ENCODE measurements at regions not wholly inside any gene's neighbourhood (a gene's known extent, or its start where the extent isn't known, plus 50 kb on each side); places are given as distances from the start of the nearest gene placed in this dataset.

DNA sequence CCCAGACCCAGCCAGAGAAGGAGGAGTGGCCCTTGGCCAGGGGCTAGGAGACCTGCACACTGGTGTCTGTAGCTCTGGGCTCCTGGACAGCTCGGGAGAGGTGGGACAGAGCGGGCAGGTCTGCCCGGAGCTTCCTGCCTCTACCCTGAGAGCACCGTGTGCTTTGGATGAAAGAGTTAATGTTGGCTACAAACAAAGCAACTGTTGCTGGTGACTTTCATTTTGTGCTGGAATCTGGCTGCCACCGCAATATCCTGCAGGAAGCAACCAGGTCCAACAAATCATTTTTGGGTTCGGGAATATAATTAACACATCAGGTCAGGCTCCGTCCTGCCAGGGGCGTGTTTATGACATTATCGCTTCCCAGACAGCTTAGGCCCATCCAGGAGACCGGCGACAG is 441.8 kb upstream of the MKI67 start:
- H3K9ac ChIP-seq (ENCODE audit: low read length), result no peak overlapping the region
- H3K79me2 ChIP-seq (ENCODE audit: insufficient read depth, low read length), result no peaks in the 10 kb centered on the region
- H4K20me1 ChIP-seq (ENCODE audit: insufficient read depth, low read length), result no peaks in the 10 kb centered on the region
- H3K36me3 ChIP-seq (ENCODE audit: insufficient read depth, low read length), result no peaks in the 10 kb centered on the region
- H3K27me3 ChIP-seq (ENCODE audit: insufficient read depth, low read length), result 0 out of 2 replicates have a peak, but pooled peaks cover 3% of the 10 kb centered on the region
- no peaks in the 10 kb centered on the region for H3K9me2 ChIP-seq (ENCODE audit: low read depth, low read length)
- no peak overlapping the region for H3K4me2 ChIP-seq (ENCODE audit: low read length)
- no peak overlapping the region for H3K4me3 ChIP-seq (ENCODE audit: low read depth, low read length, poor library complexity, severe bottlenecking)
- no peaks in the 10 kb centered on the region for H3K4me1 ChIP-seq (ENCODE audit: insufficient read depth, low read length, severe bottlenecking)
- TF ChIP-seq, protein P1, sequence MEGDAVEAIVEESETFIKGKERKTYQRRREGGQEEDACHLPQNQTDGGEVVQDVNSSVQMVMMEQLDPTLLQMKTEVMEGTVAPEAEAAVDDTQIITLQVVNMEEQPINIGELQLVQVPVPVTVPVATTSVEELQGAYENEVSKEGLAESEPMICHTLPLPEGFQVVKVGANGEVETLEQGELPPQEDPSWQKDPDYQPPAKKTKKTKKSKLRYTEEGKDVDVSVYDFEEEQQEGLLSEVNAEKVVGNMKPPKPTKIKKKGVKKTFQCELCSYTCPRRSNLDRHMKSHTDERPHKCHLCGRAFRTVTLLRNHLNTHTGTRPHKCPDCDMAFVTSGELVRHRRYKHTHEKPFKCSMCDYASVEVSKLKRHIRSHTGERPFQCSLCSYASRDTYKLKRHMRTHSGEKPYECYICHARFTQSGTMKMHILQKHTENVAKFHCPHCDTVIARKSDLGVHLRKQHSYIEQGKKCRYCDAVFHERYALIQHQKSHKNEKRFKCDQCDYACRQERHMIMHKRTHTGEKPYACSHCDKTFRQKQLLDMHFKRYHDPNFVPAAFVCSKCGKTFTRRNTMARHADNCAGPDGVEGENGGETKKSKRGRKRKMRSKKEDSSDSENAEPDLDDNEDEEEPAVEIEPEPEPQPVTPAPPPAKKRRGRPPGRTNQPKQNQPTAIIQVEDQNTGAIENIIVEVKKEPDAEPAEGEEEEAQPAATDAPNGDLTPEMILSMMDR (IDR thresholded peaks at IDR 0.05; ENCODE audit: low read length), result no peak
- no peak for TF ChIP-seq EZH2 (IDR thresholded peaks at IDR 0.05; ENCODE audit: borderline replicate concordance, low read length)
- no peak overlapping the region for H3K27ac ChIP-seq (ENCODE audit: low read depth, low read length, poor library complexity, severe bottlenecking)
- H3K9me3 ChIP-seq (ENCODE audit: low read length), result no peaks in the 10 kb centered on the region
- no peak overlapping the region for H2AFZ ChIP-seq (ENCODE audit: low read length)
- no peaks in the 10 kb centered on the region for H3F3A ChIP-seq (ENCODE audit: insufficient read depth, low read length)

DNA sequence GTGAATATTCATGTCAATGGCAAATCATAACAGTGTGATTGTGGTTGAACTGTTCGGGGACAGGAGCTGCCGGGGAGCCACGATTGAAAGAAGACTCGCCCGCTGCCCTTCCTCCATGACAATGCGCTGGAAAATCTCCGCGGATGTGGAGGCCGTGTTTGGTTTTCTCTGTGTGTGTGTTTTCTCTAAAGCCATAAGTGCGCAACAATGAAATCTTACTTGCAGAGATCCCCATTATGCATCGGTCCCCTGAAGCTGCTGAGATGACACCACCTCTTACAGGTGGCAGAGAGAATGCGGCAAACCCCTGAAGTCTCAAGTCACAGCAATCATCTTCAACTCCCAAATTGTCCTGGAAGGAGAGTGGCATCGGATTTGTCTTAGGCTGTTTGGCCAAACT is 442.3 kb upstream of the MKI67 start:
- Histone ChIP-seq H3F3A (ENCODE audit: insufficient read depth, low read length) (no peaks in the 10 kb centered on the region), H3K9me3 (ENCODE audit: low read length) (no peaks in the 10 kb centered on the region), H3K27me3 (ENCODE audit: insufficient read depth, low read length) (0 out of 2 replicates have a peak, but pooled peaks cover 3% of the 10 kb centered on the region), H3K4me3 (ENCODE audit: low read depth, low read length, poor library complexity, severe bottlenecking) (no peak overlapping the region), H3K9ac (ENCODE audit: low read length) (no peak overlapping the region), H3K79me2 (ENCODE audit: insufficient read depth, low read length) (no peaks in the 10 kb centered on the region), H3K4me2 (ENCODE audit: low read length) (no peak overlapping the region), H3K27ac (ENCODE audit: low read depth, low read length, poor library complexity, severe bottlenecking) (no peak overlapping the region), H3K9me2 (ENCODE audit: low read depth, low read length) (no peaks in the 10 kb centered on the region), H2AFZ (ENCODE audit: low read length) (no peak overlapping the region), H4K20me1 (ENCODE audit: insufficient read depth, low read length) (no peaks in the 10 kb centered on the region), H3K36me3 (ENCODE audit: insufficient read depth, low read length) (no peaks in the 10 kb centered on the region), H3K4me1 (ENCODE audit: insufficient read depth, low read length, severe bottlenecking) (no peaks in the 10 kb centered on the region)
- TF ChIP-seq EZH2 (IDR thresholded peaks at IDR 0.05; ENCODE audit: borderline replicate concordance, low read length), result no peak
- TF ChIP-seq, protein P1 (IDR thresholded peaks at IDR 0.05; ENCODE audit: low read length), result no peak

DNA sequence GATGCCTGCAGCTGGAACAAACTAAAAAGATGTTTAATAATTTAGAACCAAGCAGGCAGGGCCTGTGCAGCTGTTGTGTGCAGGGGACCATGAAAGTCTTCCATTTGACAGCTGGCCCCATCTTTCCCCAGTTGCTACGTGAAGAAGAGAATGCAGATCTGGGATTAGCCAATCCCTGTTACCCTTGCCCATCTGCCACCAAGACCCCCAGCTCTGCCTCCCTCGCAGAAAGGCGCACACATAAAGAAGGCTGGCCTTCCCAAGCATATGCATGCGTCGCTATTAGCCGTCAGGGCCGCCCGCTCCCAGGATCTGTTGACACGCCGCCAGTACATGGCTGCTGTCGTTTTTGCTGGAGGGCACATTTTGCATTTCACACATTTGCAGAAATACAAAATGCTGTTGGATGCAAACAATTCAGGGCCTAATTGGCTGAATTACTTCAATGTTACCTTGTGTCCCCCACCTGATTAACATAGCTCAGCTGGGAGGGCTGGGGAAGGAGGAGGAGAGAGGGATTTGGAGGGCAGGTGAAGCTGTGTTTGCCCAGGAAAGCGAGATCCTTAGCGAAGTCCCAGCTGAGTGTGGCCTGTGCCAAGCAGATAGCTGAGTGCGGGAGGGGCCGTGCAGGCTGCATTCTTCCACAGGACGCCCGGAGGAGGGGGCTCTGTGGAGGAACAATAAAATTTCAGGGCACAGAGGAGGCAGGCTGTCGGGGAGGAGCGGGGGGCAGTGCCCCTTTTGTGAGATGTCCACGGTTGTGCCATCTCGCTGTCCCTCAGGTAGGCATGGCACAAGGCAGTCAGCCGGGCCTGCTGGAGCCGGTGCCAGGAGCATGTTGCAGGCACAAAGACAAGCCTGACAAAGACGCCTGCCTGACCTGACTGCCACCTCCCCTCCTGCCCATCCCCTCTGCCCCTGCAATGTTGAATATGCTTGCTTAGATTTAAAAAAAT is 443.0 kb upstream of the MKI67 start:
- Histone ChIP-seq H3K27ac (ENCODE audit: low read depth, low read length, poor library complexity, severe bottlenecking) (no peak overlapping the region), H3F3A (ENCODE audit: insufficient read depth, low read length) (no peaks in the 10 kb centered on the region), H3K9ac (ENCODE audit: low read length) (no peak overlapping the region), H3K27me3 (ENCODE audit: insufficient read depth, low read length) (0 out of 2 replicates have a peak, but pooled peaks cover 3% of the 10 kb centered on the region), H3K4me2 (ENCODE audit: low read length) (no peak overlapping the region), H4K20me1 (ENCODE audit: insufficient read depth, low read length) (no peaks in the 10 kb centered on the region), H2AFZ (ENCODE audit: low read length) (no peak overlapping the region), H3K9me3 (ENCODE audit: low read length) (no peaks in the 10 kb centered on the region), H3K4me3 (ENCODE audit: low read depth, low read length, poor library complexity, severe bottlenecking) (no peak overlapping the region), H3K4me1 (ENCODE audit: insufficient read depth, low read length, severe bottlenecking) (no peaks in the 10 kb centered on the region), H3K36me3 (ENCODE audit: insufficient read depth, low read length) (no peaks in the 10 kb centered on the region), H3K79me2 (ENCODE audit: insufficient read depth, low read length) (no peaks in the 10 kb centered on the region), H3K9me2 (ENCODE audit: low read depth, low read length) (no peaks in the 10 kb centered on the region)
- TF ChIP-seq, protein P1 (IDR thresholded peaks at IDR 0.05; ENCODE audit: low read length), result no peak
- no peak for TF ChIP-seq EZH2 (IDR thresholded peaks at IDR 0.05; ENCODE audit: borderline replicate concordance, low read length)
